ENCODE measurements at regions not wholly inside any gene's neighbourhood (a gene's known extent, or its start where the extent isn't known, plus 50 kb on each side); places are given as distances from the start of the nearest gene placed in this dataset.

GRCh38 chrX:16308773-16309172 is 141.5 kb downstream of the MAGEB17 start:
- H3K36me3 ChIP-seq: no peaks in the 10 kb centered on the region
- H3K4me1 ChIP-seq: no peaks in the 10 kb centered on the region
- no peak overlapping the region for H3K27ac ChIP-seq
- whole genome bisulfite sequencing, 5 donors: 78 to 94% (median 89%) methylated on average over 4 of the region's 4 CpGs
- H3K9me3 ChIP-seq: no peaks in the 10 kb centered on the region
- no peak overlapping the region for H3K4me3 ChIP-seq
- TF ChIP-seq CTCF (IDR thresholded peaks at IDR 0.05) (no peak), POLR2AphosphoS5 (IDR thresholded peaks at IDR 0.05) (no peak), POLR2A (IDR thresholded peaks at IDR 0.05) (no peak), EP300 (IDR thresholded peaks at IDR 0.05) (no peak)
- DNase-seq: no peak
- intact Hi-C loops (cut with DNase I; ENCODE audit: low total_unique reads): no loop called here
- H3K27me3 ChIP-seq: no peaks in the 10 kb centered on the region

GRCh38 chrX:16310326-16310725 is 143.0 kb downstream of the MAGEB17 start:
- TF ChIP-seq POLR2A (IDR thresholded peaks at IDR 0.05) (no peak), POLR2AphosphoS5 (IDR thresholded peaks at IDR 0.05) (no peak), EP300 (IDR thresholded peaks at IDR 0.05) (no peak), CTCF (IDR thresholded peaks at IDR 0.05) (no peak)
- no peak overlapping the region for H3K27ac ChIP-seq
- intact Hi-C loops (cut with DNase I; ENCODE audit: low total_unique reads): no loop called here
- no peaks in the 10 kb centered on the region for H3K9me3 ChIP-seq
- H3K36me3 ChIP-seq: no peaks in the 10 kb centered on the region
- peak in 1 of 2 donors; percentile 64 for DNase-seq
- no peak overlapping the region for H3K4me3 ChIP-seq
- WGBS, 5 donors: 32 to 43% (median 42%) methylated on average over 1 of the region's 1 CpG
- H3K4me1 ChIP-seq: no peaks in the 10 kb centered on the region
- no peaks in the 10 kb centered on the region for H3K27me3 ChIP-seq

- Histone ChIP-seq H3K9me3 (no peaks in the 10 kb centered on the region), H3K4me3 (no peak overlapping the region), H3K36me3 (no peaks in the 10 kb centered on the region), H3K4me1 (no peaks in the 10 kb centered on the region), H3K27me3 (no peaks in the 10 kb centered on the region), H3K27ac (no peak overlapping the region)
- DNase-seq: no peak
- intact Hi-C loops (cut with DNase I; ENCODE audit: low total_unique reads): no loop called here
- TF ChIP-seq EP300 (IDR thresholded peaks at IDR 0.05) (no peak), POLR2A (IDR thresholded peaks at IDR 0.05) (no peak), POLR2AphosphoS5 (IDR thresholded peaks at IDR 0.05) (no peak), CTCF (IDR thresholded peaks at IDR 0.05) (no peak)
- WGBS, 5 donors: 58 to 69% (median 66%) methylated on average over 4 of the region's 4 CpGs
Measured at GRCh38 chrX:16311671-16312070, 144.4 kb downstream of the MAGEB17 start.

- no peak for DNase-seq
- Histone ChIP-seq H3K4me3 (no peak overlapping the region), H3K9me3 (no peaks in the 10 kb centered on the region), H3K27me3 (no peaks in the 10 kb centered on the region), H3K27ac (no peak overlapping the region), H3K36me3 (no peaks in the 10 kb centered on the region), H3K4me1 (no peaks in the 10 kb centered on the region)
- TF ChIP-seq POLR2A (IDR thresholded peaks at IDR 0.05): no peak
- no peak for TF ChIP-seq POLR2AphosphoS5 (IDR thresholded peaks at IDR 0.05)
- no peak for TF ChIP-seq CTCF (IDR thresholded peaks at IDR 0.05)
- no peak for TF ChIP-seq EP300 (IDR thresholded peaks at IDR 0.05)
- WGBS, 5 donors: 63 to 87% (median 73%) methylated on average over 13 of the region's 13 CpGs
- intact Hi-C loops (cut with DNase I; ENCODE audit: low total_unique reads): no loop called here
Measured at GRCh38 chrX:16312761-16313623, 145.7 kb downstream of the MAGEB17 start.
